ENCODE measurements at regions not wholly inside any gene's neighbourhood (a gene's known extent, or its start where the extent isn't known, plus 50 kb on each side); places are given as distances from the start of the nearest gene placed in this dataset.

- H3K27ac ChIP-seq: no peak overlapping the region
- H3K36me3 ChIP-seq: no peaks in the 10 kb centered on the region
- no peaks in the 10 kb centered on the region for H3K4me1 ChIP-seq
- H3K9me3 ChIP-seq: no peaks in the 10 kb centered on the region
- no peak overlapping the region for H3K4me3 ChIP-seq
- TF ChIP-seq POLR2A (IDR thresholded peaks at IDR 0.05): no peak
- TF ChIP-seq, protein P1, sequence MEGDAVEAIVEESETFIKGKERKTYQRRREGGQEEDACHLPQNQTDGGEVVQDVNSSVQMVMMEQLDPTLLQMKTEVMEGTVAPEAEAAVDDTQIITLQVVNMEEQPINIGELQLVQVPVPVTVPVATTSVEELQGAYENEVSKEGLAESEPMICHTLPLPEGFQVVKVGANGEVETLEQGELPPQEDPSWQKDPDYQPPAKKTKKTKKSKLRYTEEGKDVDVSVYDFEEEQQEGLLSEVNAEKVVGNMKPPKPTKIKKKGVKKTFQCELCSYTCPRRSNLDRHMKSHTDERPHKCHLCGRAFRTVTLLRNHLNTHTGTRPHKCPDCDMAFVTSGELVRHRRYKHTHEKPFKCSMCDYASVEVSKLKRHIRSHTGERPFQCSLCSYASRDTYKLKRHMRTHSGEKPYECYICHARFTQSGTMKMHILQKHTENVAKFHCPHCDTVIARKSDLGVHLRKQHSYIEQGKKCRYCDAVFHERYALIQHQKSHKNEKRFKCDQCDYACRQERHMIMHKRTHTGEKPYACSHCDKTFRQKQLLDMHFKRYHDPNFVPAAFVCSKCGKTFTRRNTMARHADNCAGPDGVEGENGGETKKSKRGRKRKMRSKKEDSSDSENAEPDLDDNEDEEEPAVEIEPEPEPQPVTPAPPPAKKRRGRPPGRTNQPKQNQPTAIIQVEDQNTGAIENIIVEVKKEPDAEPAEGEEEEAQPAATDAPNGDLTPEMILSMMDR (IDR thresholded peaks at IDR 0.05): no peak
- no peaks in the 10 kb centered on the region for H3K27me3 ChIP-seq
- DNase-seq: no peak
Observed at GRCh38 chr3:26438325-26438940, 184.1 kb upstream of the LRRC3B start.

- Histone ChIP-seq H3K27ac (no peak overlapping the region), H3K4me1 (no peaks in the 10 kb centered on the region), H3K9me3 (no peaks in the 10 kb centered on the region), H3K27me3 (no peaks in the 10 kb centered on the region), H3K4me3 (no peak overlapping the region), H3K36me3 (no peaks in the 10 kb centered on the region)
- DNase-seq: no peak
- TF ChIP-seq POLR2A (IDR thresholded peaks at IDR 0.05): no peak
- TF ChIP-seq, protein P1 (IDR thresholded peaks at IDR 0.05): no peak
Observed at GRCh38 chr3:26438981-26439884, 183.3 kb upstream of the LRRC3B start.

DNA sequence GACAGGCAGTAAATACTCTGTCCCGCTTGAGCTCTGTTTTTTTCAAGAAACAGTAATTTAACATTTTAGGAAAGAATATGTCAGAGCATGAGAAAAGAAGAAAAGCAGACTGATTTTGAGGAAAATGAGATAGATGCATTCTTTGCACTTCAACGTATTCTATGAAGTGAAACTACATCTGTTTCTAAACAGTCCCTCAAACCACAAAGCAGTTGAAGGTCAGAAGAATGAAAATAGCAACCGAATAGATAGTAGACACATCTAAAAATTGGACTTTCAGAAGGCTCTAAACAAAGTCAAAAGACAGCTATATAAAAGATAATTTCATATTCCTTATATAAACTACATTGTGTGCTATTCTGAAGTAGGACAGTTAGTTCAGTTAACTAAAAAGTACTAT is 172.6 kb upstream of the LRRC3B start:
- Histone ChIP-seq H3K36me3 (no peaks in the 10 kb centered on the region), H3K27me3 (no peaks in the 10 kb centered on the region), H3K27ac (no peak overlapping the region), H3K4me1 (no peaks in the 10 kb centered on the region), H3K4me3 (no peak overlapping the region), H3K9me3 (no peaks in the 10 kb centered on the region)
- no peak for DNase-seq
- no peak for TF ChIP-seq POLR2A (IDR thresholded peaks at IDR 0.05)

GRCh38 chr3:26452363-26452762 is 170.2 kb upstream of the LRRC3B start:
- no peak overlapping the region for H3K4me3 ChIP-seq
- H3K9me3 ChIP-seq: no peaks in the 10 kb centered on the region
- H3K4me1 ChIP-seq: no peaks in the 10 kb centered on the region
- no peaks in the 10 kb centered on the region for H3K36me3 ChIP-seq
- H3K27ac ChIP-seq: no peak overlapping the region
- H3K27me3 ChIP-seq: no peaks in the 10 kb centered on the region
- DNase-seq: no peak
- TF ChIP-seq, protein P1 (IDR thresholded peaks at IDR 0.05): no peak
- no peak for TF ChIP-seq POLR2A (IDR thresholded peaks at IDR 0.05)

DNA sequence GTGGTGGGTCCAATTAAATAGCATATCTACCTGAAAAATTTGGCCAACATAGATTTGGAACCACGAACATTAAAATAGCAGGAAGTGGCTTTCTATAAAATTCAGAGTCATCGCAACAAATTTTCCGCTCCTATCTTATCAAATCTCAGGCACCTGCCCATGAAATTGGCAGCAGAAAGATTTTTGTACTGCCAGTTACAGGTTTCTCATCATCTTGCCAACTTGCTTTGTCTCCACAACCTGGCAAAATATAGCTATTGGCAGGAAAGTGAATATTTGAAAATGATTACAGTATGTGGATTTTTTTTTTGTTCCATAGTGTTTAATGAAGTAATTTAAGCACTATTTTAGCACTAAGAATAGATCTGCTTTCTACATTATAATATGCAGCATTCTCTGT is 161.6 kb upstream of the LRRC3B start:
- Histone ChIP-seq H3K27me3 (no peaks in the 10 kb centered on the region), H3K4me3 (no peak overlapping the region), H3K4me1 (no peaks in the 10 kb centered on the region), H3K9me3 (peaks cover 0 to 4% (median 0%) of the 10 kb centered on the region in 4 donors), H3K27ac (no peak overlapping the region), H3K36me3 (no peaks in the 10 kb centered on the region)
- no peak for DNase-seq
- TF ChIP-seq, protein P1 (IDR thresholded peaks at IDR 0.05): no peak
- no peak for TF ChIP-seq POLR2A (IDR thresholded peaks at IDR 0.05)

DNA sequence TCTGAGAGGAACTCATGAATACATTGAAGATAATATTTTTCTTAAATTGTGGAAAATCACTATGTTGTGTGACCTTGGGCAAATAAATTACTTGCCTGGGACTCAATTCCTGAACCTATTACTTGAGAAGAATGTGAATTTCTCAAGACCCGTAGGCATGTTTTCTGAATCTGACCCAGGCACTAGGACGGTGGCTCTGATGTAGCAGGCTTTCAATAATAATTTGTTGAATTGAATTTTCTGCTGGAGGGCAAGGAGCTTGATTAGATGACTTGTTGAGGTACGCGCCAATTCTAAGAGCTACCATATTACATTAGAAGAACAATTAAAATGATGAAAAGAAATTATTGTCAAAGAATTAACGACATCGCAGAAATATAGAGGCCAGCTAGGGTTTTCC is 150.2 kb upstream of the LRRC3B start:
- no peak for DNase-seq
- Histone ChIP-seq H3K36me3 (no peaks in the 10 kb centered on the region), H3K27ac (no peak overlapping the region), H3K4me1 (no peaks in the 10 kb centered on the region), H3K27me3 (no peaks in the 10 kb centered on the region), H3K9me3 (no peaks in the 10 kb centered on the region), H3K4me3 (no peak overlapping the region)
- TF ChIP-seq POLR2A (IDR thresholded peaks at IDR 0.05): no peak
- TF ChIP-seq, protein P1 (IDR thresholded peaks at IDR 0.05): no peak
